Thyroid gland (tissue), 4 donors: ENCODE measurements at regions not wholly inside any gene's neighbourhood (a gene's known extent, or its start where the extent isn't known, plus 50 kb on each side); places are given as distances from the start of the nearest gene placed in this dataset.

ENCODE experiments used
- DNase-seq, 2 donors: peaks; one replicate each; pipeline ENCODE4 v3.0.0-alpha.2; 2019
- H3K27ac ChIP-seq, 3 donors: fragments of 200-600 bp; sonication (generic); 1 replicate in 2 of 3; 2 replicates in 1 of 3; pipeline ENCODE4 v1.5.1; 2016 to 2019; ENCODE audit warnings: mild to moderate bottlenecking in 1 of 3, moderate library complexity in 1 of 3
- H3K27me3 ChIP-seq: fragments of 200-600 bp; sonication (generic); one replicate; pipeline ENCODE4 v1.5.1; 2019
- H3K36me3 ChIP-seq, 2 donors: fragments of 200-600 bp; sonication (generic); one replicate each; pipeline ENCODE4 v1.5.1; 2016 to 2019
- H3K4me1 ChIP-seq, 2 donors: fragments of 200-600 bp; sonication (generic); one replicate each; pipeline ENCODE4 v1.5.1; 2017 to 2019
- H3K4me3 ChIP-seq, 3 donors: fragments of 200-600 bp; sonication (generic); replicated peaks in 1 of 3; 1 replicate in 2 of 3; 2 replicates in 1 of 3; pipeline ENCODE4 v1.5.1; 2016; ENCODE audit warnings: mild to moderate bottlenecking in 1 of 3
- H3K9me3 ChIP-seq: fragments of 200-600 bp; sonication (generic); one replicate; pipeline ENCODE4 v1.5.1; 2017
- POLR2A ChIP-seq, 2 donors: fragments of 450-650 bp; IDR thresholded peaks; one replicate each; pipeline ENCODE4 v1.6.1; 2017; ENCODE audit warnings: antibody characterized with exemption in 2 of 2, mild to moderate bottlenecking in 2 of 2, moderate library complexity in 1 of 2
- WGBS, 2 donors: methylation state at CpG; one replicate each; pipeline ENCODE4 v1.1.5; 2017; 5-methylcytosine and 5-hydroxymethylcytosine counted together
- intact Hi-C: fragments of 100-400 bp; cut with DNase I; formaldehyde crosslinking; loops from one replicate; pipeline ENCODE4 v1.15.1; 2023
- TF ChIP-seq, protein P1 (sequence below), 6 experiments: fragments of 200-600 bp in 3 of 6; fragments of 450-650 bp in 3 of 6; sonication (generic) in 3 of 6; IDR thresholded peaks; one replicate each; pipeline ENCODE4 v1.5.1; 2016 to 2019; ENCODE audit warnings: antibody characterized with exemption in 6 of 6, mild to moderate bottlenecking in 2 of 6, inconsistent platforms in 1 of 6, moderate library complexity in 1 of 6

DNA sequence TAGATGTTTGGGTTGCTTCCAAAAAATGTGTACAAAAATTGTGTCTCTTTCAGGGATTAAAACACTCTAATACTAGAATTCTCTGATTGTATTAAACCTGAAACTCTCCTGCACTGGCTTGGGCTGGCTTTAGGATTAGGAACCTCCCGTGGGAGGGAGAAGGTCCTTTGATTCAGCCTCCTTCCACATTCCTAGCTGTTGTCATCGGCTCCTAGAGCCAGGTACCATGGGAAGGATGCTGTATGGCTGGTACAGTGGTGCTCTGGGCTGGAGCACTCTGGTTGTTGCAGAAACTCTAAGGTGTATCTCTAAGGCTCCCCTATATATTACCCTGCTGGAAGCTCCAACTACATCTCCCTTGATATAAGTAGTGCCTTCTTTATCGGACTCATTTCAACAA, 245.2 kb upstream of the FOXK1 start:
- H3K9me3 ChIP-seq = no peaks in the 10 kb centered on the region
- no peaks in the 10 kb centered on the region for H3K36me3 ChIP-seq
- intact Hi-C loops = no loop called here
- H3K27ac ChIP-seq = no peak overlapping the region
- 51 to 83% methylated on average over 3 of the region's 3 CpGs for WGBS, 2 donors
- no peak for TF ChIP-seq POLR2A (IDR thresholded peaks at IDR 0.05)
- H3K27me3 ChIP-seq = no peaks in the 10 kb centered on the region
- no peaks in the 10 kb centered on the region for H3K4me1 ChIP-seq
- H3K4me3 ChIP-seq = no peak overlapping the region
- no peak for DNase-seq

DNA sequence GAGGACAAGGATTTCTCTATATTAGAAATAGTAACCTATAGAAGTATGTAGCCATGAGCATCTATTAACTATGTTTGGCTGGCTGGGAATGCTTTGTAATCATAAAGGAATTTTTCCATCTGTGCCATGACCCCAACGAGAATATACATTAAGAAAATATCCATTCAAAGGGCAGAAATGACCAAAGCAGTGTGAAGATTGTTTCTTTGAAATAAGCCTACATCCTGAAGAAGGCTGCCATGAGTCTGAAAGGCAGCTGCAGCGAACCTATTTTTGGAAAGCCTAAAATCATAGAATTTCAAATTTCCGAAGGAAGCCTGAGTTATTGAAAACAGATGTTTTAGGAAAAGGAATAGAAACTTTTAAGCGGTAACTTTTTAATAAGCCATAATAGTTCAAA, 244.2 kb upstream of the FOXK1 start:
- WGBS, 2 donors = 64 to 68% methylated on average over 4 of the region's 4 CpGs
- intact Hi-C loops = no loop called here
- Histone ChIP-seq H3K4me1 (no peaks in the 10 kb centered on the region), H3K27ac (no peak overlapping the region), H3K9me3 (no peaks in the 10 kb centered on the region), H3K4me3 (no peak overlapping the region), H3K36me3 (no peaks in the 10 kb centered on the region), H3K27me3 (no peaks in the 10 kb centered on the region)
- TF ChIP-seq, protein P1, sequence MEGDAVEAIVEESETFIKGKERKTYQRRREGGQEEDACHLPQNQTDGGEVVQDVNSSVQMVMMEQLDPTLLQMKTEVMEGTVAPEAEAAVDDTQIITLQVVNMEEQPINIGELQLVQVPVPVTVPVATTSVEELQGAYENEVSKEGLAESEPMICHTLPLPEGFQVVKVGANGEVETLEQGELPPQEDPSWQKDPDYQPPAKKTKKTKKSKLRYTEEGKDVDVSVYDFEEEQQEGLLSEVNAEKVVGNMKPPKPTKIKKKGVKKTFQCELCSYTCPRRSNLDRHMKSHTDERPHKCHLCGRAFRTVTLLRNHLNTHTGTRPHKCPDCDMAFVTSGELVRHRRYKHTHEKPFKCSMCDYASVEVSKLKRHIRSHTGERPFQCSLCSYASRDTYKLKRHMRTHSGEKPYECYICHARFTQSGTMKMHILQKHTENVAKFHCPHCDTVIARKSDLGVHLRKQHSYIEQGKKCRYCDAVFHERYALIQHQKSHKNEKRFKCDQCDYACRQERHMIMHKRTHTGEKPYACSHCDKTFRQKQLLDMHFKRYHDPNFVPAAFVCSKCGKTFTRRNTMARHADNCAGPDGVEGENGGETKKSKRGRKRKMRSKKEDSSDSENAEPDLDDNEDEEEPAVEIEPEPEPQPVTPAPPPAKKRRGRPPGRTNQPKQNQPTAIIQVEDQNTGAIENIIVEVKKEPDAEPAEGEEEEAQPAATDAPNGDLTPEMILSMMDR (IDR thresholded peaks at IDR 0.05) = no peak
- no peak for TF ChIP-seq POLR2A (IDR thresholded peaks at IDR 0.05)
- DNase-seq = no peak

DNA sequence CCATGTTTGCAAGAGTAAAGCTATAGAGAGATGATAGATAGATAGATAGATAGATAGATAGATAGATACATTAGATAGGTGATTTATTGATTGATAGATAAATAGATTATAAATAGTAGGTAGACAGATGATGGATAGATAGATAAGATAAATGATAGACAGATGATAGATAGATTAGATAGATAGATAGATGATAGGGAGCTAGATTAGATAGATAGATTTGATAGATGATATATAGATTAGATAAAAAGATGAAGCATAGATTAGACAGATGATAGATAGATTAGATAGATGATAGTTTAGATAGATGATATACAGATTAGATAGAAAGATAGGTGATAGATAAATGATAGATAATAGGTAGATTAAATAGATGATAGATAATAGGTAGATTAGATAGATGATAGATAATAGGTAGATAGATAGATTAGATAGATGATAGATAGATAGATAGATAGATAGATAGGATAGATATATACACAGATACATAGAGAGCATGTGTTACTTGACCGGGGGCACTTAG, 243.3 kb upstream of the FOXK1 start:
- Histone ChIP-seq H3K4me1 (no peaks in the 10 kb centered on the region), H3K9me3 (no peaks in the 10 kb centered on the region), H3K27ac (no peak overlapping the region), H3K27me3 (no peaks in the 10 kb centered on the region), H3K4me3 (no peak overlapping the region), H3K36me3 (no peaks in the 10 kb centered on the region)
- WGBS, 2 donors = 94% methylated on average over 1 of the region's 1 CpG
- no peak for TF ChIP-seq POLR2A (IDR thresholded peaks at IDR 0.05)
- TF ChIP-seq, protein P1 (IDR thresholded peaks at IDR 0.05) = no peak
- intact Hi-C loops = no loop called here
- no peak for DNase-seq

DNA sequence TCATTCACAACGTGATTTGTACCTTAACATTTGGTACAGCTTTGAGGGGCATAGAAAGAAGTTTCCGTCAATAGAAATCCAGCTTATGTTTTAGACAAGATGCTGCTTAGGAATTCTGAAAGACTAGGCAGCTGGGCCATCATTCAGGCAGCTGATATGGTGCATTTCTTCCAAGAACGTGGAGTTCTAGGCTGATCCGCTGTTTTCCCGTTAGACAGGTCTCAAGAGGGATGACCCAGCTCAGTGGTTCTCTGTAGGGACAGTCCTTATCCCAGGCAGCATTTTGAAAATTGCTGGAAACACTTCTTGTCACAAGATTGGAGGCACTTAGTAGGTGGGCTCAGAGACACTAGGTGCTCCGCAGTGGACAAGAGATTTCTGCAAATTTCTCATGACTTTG, 242.7 kb upstream of the FOXK1 start:
- Histone ChIP-seq H3K9me3 (no peaks in the 10 kb centered on the region), H3K27me3 (no peaks in the 10 kb centered on the region), H3K4me3 (no peak overlapping the region), H3K36me3 (no peaks in the 10 kb centered on the region), H3K27ac (no peak overlapping the region), H3K4me1 (no peaks in the 10 kb centered on the region)
- 70 to 78% methylated on average over 6 of the region's 6 CpGs for WGBS, 2 donors
- DNase-seq = no peak
- TF ChIP-seq, protein P1 (IDR thresholded peaks at IDR 0.05) = no peak
- no peak for TF ChIP-seq POLR2A (IDR thresholded peaks at IDR 0.05)
- intact Hi-C loops = no loop called here

DNA sequence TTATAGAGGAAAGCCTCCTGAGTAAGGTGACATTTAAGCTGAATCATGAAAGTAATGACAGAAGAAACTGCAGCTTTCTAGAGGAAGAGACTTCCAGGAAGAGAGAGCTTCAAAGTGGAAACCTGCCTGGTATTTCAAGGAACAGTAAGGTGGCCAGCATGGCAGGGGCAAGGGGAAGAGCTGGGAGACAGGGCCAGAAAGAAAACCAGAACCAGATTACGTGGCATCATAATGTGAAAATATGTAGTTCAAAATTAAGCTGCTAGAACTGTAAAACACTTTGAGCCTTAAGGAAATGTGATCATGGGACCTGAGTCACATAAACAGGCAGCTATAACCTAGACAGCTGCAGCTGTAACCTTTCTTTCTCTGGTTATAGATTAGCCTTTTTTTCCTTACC, 238.0 kb upstream of the FOXK1 start:
- no peak overlapping the region for H3K27ac ChIP-seq
- TF ChIP-seq, protein P1 (IDR thresholded peaks at IDR 0.05) = no peak
- no peak for TF ChIP-seq POLR2A (IDR thresholded peaks at IDR 0.05)
- no peaks in the 10 kb centered on the region for H3K9me3 ChIP-seq
- H3K36me3 ChIP-seq = no peaks in the 10 kb centered on the region
- intact Hi-C loops = no loop called here
- H3K4me3 ChIP-seq = no peak overlapping the region
- no peaks in the 10 kb centered on the region for H3K4me1 ChIP-seq
- H3K27me3 ChIP-seq = no peaks in the 10 kb centered on the region
- no peak for DNase-seq
- WGBS, 2 donors = 45 to 75% methylated on average over 1 of the region's 1 CpG

- DNase-seq = no peak
- TF ChIP-seq POLR2A (IDR thresholded peaks at IDR 0.05) = no peak
- TF ChIP-seq, protein P1 (IDR thresholded peaks at IDR 0.05) = no peak
- Histone ChIP-seq H3K4me1 (no peaks in the 10 kb centered on the region), H3K36me3 (no peaks in the 10 kb centered on the region), H3K4me3 (no peak overlapping the region), H3K9me3 (no peaks in the 10 kb centered on the region), H3K27me3 (no peaks in the 10 kb centered on the region), H3K27ac (no peak overlapping the region)
- WGBS, 2 donors = 94 to 98% methylated on average over 2 of the region's 2 CpGs
- intact Hi-C loops = no loop called here
These were observed 236.3 kb upstream of the FOXK1 start for GRCh38 chr7:4445777-4446176.
